IPS-11a (cell line): ENCODE measurements at regions not wholly inside any gene's neighbourhood (a gene's known extent, or its start where the extent isn't known, plus 50 kb on each side); places are given as distances from the start of the nearest gene placed in this dataset.
"Not testable (repeated sequence)": the region's sequence is repeated elsewhere in the genome, so short reads cannot be mapped to it uniquely, and the experiment has no call there.

Experiments
- H3K4me3 ChIP-seq: one replicate; pipeline ENCODE4 v1.5.1; 2013; ENCODE audit warnings: low read depth, low read length, control low read depth

DNA sequence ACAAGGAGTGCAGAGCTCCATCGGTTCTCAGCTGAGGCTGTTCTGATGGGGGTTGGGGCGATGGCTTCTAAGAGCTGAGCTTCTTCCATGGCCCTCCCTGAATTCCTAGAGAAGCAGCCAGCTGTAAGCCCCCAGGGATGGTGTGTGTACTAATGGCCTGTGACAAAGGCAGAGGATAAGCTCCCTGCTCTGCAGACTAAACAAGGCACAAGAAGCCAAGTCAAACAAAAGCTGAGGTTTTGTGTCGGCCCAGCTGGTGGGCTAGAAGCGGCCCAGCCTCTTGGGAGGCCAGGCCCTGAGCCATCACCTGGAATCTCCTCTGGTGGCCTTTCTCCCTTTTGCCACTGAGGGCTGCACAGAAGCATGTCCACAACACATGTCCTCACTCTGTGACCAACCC is 75.0 kb upstream of the XPA start:
- no peak overlapping the region for H3K4me3 ChIP-seq

DNA sequence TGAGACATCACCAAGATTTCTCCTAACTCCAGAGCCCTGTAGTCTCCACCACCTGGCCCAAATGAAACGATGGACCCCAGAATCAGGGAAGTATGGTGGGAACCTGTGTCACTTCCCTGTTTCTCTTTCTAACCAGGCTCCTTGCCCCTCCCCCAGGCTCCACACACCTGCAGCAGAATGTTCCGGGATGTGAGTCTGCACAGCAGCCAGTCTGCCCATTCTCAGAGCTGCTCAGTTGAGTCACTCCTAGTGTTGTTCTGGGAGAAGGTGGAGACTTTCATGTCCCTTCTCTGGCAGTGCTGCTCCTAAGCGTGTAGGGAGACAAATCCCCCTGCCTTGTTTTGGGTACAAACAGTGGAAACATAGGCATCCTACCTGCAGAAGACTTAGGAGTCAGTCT is 76.0 kb upstream of the XPA start:
- H3K4me3 ChIP-seq, result no peak overlapping the region

DNA sequence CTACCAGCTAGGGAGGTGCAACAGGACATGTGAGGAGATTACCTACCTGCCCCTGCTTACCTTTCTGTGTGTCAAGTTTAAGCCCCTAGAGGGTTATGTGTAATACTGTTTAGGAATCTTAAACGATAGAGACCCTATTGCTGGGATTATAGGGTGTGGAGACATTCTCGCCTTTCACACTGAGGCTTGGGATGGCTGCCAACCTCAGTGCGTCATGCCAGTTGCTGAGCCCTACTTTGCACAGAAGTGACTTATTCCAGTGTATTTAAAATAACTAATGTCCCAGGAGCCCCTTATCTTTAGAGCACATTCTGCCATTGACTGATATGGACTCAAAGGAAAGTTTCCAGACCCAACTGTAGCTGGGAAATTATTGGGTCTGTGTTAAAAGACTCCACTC is 76.6 kb upstream of the XPA start:
- H3K4me3 ChIP-seq, result no peak overlapping the region

DNA sequence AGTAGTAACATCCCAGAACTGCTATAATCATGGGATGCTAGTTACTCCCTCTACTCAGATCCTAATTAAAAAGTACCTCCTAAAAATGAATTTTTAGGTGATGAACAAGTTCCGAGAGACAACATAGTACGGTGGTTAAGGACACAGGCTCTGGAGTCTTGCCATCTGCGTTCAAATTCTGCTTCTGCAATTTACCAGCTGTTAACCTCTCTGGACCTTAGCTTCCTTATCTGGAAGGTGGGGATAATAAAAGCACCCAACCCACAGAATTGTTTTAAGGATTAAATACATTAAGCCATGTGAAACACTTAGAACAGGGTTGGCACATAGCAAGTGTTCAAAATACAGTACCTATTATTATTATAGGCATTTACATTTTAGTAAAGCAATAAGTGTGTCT is 77.5 kb upstream of the XPA start:
- H3K4me3 ChIP-seq, result no peak overlapping the region

DNA sequence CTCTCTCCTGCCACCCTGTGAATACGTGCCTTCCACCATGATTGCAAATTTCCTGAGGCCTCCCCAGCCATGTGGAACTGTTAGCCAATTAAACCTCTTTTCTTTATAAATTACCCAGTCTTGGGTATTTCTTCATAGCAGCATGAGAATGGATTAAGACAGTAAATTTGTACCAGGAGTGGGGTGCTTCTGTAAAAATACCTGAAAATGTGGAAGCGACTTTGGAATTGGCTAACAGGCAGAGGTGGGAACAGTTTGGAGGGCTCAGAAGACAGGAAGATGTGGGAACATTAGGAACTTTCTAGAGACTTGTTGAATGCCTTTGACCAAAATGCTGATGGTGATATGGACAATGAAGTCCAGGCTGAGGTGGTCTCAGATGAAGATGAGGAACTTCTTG is 74.3 kb upstream of the FOXE1 start:
- not testable (repeated sequence) for H3K4me3 ChIP-seq

DNA sequence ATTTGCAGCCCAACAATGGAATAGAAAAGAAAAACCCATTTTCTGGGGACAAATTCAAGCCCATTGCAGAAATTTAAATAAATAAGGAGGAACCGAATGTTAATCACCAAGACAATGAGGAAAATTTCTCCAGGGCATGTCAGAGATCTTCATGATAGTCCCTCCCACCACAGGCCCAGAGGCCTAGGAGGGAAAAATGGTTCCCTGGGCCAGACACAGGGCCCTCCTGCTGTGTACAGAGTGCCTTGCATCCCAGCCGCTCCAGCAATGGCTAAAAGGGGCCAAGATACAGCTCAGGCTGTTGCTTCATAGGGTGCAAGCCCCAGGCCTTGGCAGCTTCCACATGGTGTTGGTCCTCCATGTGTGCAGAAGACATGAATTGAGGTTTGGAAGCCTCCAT is 73.4 kb upstream of the FOXE1 start:
- H3K4me3 ChIP-seq, result no peak overlapping the region

DNA sequence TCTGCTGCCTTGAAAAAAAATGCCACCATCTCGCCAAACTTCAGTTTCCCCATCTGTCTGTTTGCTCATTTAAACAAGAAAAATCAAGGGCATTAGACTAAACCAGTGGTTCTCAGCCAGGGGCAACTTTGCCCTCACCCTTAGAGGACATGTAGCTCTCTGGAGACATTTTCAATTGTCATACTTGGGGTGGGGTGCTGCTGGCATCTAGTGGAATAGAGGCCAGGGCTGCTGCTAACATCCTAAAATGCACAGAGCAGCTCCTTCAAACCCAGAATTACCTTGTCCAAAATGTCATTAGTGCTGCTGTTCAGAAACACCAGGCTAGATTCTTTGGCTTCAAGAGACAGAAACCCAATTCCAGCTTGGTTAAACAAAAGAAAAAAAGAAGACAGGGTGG is 71.1 kb upstream of the FOXE1 start:
- no peak overlapping the region for H3K4me3 ChIP-seq

DNA sequence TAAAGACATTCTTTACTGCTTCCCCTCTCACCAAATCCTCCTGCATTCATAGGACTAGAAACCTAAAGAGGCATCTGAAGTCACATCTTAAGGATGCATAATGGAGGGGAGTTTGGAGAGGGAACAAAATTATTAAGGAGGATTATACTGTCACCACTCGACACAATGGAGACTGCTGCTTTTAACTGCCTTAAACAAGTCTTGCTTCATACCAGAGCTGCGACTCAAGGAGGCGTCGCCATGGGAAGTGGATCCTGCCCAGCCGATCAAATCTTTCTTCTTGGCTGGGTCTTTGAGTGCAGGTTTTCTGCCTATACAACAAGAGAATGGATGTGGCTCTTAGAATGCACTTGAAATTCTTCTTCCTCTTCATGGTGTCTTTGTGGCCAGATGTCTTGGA is 66.7 kb upstream of the FOXE1 start:
- no peak overlapping the region for H3K4me3 ChIP-seq

DNA sequence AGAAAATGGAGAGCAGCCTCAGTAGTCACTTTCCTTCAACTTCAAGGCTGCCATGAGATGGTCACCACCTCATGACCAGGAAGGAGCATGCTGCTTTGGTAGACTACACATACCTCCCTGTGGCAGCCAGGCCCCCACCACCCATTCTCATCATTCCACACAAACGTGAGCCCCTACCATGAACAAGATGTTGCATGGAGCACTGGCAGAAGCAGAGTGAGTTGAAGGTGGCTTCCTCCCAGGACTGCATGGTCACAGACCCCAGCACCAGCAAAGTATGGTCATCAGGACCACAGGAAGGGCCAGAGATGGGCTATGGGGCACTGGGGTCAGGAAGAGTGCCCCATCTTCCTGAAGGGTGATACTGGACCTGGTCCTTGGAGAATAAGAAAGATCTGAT is 65.5 kb upstream of the FOXE1 start:
- H3K4me3 ChIP-seq, result no peak overlapping the region

DNA sequence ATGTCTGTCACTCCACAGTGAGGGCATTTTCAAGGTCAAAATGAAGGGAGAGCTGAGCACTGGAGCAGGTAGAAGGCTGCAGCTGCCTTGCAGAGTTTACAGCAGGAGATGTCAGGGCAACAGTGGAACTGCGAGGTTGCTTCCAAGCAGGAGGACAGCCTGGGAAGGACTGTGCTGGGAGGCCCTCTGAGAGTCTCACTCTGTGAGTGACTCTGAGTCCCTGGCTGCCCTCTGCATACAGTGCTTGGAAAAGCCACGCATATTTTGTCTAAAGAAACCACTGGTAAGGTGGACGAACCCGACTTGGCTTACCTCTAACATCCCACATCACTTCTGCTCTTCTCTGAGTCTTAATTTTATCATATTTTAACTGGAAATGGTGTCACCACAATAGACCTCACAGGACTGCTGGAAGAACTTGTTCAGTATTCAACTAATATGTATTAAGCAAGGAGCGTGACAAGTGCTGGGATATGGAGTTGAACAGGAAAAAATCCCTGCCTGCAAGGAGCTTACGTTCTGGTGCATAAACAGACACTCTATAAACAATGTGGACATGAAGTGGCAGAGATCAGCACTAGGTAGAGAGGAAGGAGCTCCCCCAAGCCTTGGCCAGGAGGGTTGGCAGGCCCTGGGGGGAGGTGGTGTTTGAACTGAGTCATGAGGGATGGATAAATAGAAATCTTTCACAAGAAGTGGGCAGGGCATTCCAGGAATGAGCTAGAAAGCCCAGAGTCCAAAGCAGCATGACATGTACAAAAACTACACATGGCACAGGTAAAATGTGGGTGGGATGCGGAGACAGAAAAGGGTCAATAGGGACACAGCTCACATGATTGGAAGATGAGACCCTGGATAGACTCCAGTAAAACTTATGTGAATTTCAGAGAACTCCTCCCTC is 64.0 kb upstream of the FOXE1 start:
- no peak overlapping the region for H3K4me3 ChIP-seq

DNA sequence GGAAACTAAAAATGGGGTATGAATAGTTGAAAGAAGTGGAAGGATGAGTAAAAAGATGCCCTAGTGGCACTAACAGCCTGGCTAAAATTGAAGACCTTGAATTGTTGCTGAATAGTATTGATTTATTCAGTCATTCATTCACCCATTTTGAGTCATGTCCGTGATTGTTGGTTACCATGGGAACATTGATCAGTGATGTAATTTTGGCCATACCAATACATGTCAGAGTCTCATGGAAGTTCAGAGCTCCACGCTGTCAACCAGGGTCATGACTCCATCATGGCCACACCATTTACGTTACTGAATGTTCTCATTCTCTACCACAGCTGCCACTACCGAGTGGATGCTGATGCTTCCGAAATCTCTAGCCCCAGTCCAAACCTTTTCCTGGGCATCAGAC is 62.5 kb upstream of the FOXE1 start:
- H3K4me3 ChIP-seq, result no peak overlapping the region

DNA sequence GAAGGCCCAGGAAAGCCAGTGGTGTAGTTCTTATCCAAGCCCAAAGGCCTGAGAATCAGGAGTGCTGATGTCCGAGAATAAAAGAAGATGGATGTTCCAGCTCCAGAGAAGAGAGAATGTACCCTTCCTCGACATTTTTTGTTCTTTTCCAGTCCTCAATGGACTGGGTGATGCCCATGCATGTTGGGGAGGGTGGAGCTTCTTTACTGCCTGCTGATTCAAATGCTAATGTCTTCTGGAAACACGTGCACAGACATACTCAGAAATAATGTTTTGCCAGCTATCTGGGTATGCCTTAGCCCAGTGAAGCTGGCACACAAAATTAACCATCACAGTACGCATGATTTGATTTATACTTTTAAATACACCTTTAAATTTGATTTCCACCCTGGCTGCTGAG is 61.5 kb upstream of the FOXE1 start:
- H3K4me3 ChIP-seq, result no peak overlapping the region

DNA sequence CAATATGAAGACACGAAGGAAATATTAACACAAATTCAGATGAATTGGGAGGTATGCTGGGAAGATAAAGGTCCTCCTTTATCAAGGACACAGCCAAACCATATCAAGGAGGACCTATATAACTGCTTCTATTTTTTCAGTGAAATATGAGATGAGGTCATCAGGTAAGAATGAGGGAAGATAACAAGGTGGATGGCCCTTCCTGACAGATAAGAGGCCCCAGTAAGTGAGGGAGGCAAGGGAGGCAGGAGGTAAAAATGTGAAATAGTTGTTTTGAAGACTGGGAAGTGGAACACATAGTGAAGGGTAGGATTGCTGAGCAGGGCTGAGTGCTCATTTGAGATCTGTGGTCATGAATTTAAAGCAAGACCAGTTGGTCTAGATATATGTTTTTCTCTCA is 60.0 kb upstream of the FOXE1 start:
- no peak overlapping the region for H3K4me3 ChIP-seq

DNA sequence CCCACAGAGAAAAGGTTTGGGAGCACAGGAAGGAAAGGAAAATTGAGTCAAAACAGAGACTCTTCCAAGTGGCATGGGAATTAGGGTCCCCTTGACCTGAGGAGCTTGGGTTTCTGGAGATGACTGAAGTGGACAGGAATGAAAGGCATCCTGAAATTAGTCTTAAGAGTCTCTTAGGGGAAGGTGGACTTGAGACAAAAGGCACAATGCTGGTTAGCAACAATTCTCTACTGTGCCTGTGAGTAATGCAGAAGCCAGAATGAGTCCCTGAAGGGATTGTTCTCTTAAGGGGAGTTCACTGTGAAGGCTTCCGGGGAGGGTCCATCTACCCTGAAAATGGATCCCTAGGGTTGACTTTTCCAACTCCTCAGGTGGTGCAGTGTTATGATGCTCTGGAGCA is 58.4 kb upstream of the FOXE1 start:
- H3K4me3 ChIP-seq, result no peak overlapping the region

DNA sequence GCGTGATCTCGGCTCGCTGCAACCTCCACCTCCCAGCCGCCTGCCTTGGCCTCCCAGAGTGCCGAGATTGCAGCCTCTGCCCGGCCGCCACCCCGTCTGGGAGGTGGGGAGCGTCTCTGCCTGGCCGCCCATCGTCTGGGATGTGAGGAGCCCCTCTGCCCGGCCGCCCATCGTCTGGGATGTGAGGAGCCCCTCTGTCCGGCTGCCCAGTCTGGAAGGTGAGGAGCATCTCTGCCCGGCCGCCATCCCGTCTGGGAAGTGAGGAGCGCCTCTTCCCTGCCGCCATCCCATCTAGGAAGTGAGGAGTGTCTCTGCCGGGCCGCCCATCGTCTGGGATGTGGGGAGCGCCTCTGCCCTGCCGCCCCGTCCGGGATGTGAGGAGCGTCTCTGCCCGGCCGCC is 56.9 kb upstream of the FOXE1 start:
- not testable (repeated sequence) for H3K4me3 ChIP-seq

DNA sequence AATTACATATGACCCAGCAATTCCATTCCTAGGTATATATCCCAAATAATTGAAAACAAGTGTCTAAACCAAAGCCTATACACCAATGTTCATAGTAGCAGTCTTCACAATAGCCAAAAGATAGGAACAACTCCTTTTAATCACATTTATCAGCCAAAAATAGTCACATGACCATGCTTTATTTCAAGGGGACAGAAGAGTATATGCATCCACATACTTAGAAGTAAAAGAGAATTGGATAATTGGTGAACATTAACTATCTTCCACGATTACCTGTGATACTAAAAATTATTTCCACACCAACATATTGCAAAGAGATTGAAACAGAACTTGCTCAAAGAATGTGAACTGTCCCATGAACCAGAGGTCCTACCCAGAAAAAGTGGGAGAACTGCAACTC is 51.8 kb upstream of the FOXE1 start:
- no peak overlapping the region for H3K4me3 ChIP-seq

DNA sequence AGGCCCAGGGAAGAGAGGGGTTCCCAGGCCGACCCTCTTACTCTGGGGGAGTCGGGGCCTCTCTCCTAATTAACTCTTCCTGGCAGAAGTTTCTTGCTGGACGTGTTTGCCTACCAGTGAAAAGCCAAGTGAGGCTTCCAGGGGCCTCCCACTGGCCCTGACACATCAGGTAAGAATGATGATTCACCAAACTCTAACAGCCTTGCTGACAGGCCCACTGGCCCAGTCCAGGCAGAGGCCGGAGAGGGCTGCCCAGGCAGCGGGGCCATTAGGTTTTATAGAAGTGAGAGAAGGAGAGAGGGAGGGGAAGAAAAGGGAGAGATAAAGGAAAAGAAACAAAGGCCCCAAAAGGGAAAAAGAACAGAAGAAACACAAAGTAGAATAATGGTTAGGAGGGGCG is 50.8 kb upstream of the FOXE1 start:
- H3K4me3 ChIP-seq, result no peak overlapping the region

DNA sequence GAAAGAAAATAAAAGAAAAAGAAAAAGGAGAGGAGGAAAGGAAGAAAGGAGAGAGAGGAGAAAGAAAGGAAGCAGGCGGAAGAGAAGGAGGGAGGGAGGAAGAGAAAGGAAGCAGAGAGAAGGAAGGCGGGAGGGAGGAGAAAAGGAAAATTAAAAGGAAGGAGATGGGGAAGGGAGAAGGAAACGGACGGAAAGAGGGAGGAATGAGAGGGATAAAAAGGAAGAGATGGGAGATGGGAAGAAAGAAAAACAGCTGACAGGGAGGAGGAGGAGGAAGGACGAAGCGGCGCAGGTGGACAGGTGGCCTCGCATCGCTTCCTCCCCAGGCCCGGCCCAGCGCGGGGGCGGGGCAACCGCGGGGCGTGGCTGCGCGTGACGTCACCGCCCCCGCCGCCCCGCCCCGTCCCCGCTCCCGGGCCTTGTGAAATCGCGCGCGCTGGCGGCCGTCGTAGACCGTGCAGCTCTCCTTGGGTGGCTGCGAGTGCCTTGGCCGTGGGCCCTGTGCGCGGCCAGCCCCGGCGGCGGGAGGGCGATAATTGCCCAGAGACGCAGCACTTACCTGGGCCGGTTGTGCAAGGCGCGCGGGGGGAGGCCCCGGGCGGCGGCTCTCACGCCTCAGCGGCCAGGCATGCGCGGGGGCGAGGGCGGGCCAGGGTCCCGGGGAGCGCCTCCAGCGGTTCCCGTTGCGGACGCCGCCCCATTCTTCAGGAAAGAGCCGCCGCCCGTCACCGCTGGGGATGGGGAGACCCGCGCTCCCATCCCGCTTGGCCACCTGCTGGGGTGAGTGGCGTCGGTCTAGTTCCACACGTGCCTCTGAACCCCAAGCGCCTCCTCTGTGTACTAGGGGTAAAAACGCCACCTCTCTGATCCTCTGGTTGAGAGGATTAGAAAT is 49.6 kb upstream of the FOXE1 start:
- peak overlapping the region; percentile 38 for H3K4me3 ChIP-seq
